ENCODE measurements at regions not wholly inside any gene's neighbourhood (a gene's known extent, or its start where the extent isn't known, plus 50 kb on each side); places are given as distances from the start of the nearest gene placed in this dataset.

DNA sequence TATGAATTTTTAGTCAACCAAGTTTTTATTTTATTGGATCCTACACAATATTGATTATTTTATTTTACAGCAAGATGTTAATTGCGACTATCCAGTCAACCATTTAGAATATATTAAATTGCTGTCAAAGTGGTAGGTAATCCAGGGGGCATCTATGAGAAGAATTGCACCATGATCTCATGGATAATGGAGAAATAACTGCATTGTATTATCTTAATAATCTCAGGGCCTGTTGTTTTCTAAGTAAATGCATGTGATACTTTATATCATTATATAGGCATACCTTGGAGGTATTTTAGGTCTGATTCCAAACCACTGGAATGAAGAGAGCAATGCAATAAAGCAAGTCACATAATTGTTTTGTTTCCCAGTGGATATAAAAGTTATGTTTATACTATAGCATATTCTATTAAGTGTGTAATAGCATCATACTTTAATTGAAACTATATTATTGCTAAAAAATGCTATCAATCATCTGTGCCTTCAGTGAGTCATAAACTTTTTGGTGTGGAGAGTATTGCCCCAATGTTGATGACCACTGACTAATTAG lies 595.4 kb upstream of the CHORDC1 start:
- no peak overlapping the region for H3K9ac ChIP-seq
- H3K4me3 ChIP-seq (ENCODE audit: low read depth in 2 of 2, low read length in 1 of 2), result no peak overlapping the region
- H3K27ac ChIP-seq (ENCODE audit: low read depth in 2 of 2, low read length in 1 of 2), result no peak overlapping the region
- no peaks in the 10 kb centered on the region for H3F3A ChIP-seq (replicated peaks; ENCODE audit: insufficient read depth)
- ChIA-PET CTCF (interaction anchor here (0.7 kb wide), 1 partner anchor 11 kb away, joined by 3 read pairs; no protein-coding TSS in a partner anchor), POLR2A (no interaction called here)
- no peak for DNase-seq
- TF ChIP-seq, protein P1, sequence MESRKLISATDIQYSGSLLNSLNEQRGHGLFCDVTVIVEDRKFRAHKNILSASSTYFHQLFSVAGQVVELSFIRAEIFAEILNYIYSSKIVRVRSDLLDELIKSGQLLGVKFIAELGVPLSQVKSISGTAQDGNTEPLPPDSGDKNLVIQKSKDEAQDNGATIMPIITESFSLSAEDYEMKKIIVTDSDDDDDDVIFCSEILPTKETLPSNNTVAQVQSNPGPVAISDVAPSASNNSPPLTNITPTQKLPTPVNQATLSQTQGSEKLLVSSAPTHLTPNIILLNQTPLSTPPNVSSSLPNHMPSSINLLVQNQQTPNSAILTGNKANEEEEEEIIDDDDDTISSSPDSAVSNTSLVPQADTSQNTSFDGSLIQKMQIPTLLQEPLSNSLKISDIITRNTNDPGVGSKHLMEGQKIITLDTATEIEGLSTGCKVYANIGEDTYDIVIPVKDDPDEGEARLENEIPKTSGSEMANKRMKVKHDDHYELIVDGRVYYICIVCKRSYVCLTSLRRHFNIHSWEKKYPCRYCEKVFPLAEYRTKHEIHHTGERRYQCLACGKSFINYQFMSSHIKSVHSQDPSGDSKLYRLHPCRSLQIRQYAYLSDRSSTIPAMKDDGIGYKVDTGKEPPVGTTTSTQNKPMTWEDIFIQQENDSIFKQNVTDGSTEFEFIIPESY (IDR thresholded peaks at IDR 0.05; ENCODE audit: borderline replicate concordance, low read depth), result no peak
- TF ChIP-seq TEAD4 (IDR thresholded peaks at IDR 0.05; ENCODE audit: borderline replicate concordance, insufficient read depth), result no peak
- no peak for TF ChIP-seq FOXM1 (IDR thresholded peaks at IDR 0.05; ENCODE audit: low read depth)
- TF ChIP-seq, protein P2, sequence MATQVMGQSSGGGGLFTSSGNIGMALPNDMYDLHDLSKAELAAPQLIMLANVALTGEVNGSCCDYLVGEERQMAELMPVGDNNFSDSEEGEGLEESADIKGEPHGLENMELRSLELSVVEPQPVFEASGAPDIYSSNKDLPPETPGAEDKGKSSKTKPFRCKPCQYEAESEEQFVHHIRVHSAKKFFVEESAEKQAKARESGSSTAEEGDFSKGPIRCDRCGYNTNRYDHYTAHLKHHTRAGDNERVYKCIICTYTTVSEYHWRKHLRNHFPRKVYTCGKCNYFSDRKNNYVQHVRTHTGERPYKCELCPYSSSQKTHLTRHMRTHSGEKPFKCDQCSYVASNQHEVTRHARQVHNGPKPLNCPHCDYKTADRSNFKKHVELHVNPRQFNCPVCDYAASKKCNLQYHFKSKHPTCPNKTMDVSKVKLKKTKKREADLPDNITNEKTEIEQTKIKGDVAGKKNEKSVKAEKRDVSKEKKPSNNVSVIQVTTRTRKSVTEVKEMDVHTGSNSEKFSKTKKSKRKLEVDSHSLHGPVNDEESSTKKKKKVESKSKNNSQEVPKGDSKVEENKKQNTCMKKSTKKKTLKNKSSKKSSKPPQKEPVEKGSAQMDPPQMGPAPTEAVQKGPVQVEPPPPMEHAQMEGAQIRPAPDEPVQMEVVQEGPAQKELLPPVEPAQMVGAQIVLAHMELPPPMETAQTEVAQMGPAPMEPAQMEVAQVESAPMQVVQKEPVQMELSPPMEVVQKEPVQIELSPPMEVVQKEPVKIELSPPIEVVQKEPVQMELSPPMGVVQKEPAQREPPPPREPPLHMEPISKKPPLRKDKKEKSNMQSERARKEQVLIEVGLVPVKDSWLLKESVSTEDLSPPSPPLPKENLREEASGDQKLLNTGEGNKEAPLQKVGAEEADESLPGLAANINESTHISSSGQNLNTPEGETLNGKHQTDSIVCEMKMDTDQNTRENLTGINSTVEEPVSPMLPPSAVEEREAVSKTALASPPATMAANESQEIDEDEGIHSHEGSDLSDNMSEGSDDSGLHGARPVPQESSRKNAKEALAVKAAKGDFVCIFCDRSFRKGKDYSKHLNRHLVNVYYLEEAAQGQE (IDR thresholded peaks at IDR 0.05; ENCODE audit: low read depth, low read length), result no peak
- no peak for TF ChIP-seq PBX3 (IDR thresholded peaks at IDR 0.05)
- no peak for TF ChIP-seq POLR2AphosphoS5 (IDR thresholded peaks at IDR 0.05; ENCODE audit: low read depth, low read length)
- no peak for TF ChIP-seq YY1 (IDR thresholded peaks at IDR 0.05; ENCODE audit: low read depth)
- no peak for TF ChIP-seq EP300 (IDR thresholded peaks at IDR 0.05; ENCODE audit: borderline replicate concordance in 1 of 2, low read depth in 1 of 2, low read length in 1 of 2)
- no peak for TF ChIP-seq RXRA (IDR thresholded peaks at IDR 0.05; ENCODE audit: borderline replicate concordance, low read depth)
- no peak for TF ChIP-seq JUND (IDR thresholded peaks at IDR 0.05)
- no peak for TF ChIP-seq ELF1 (IDR thresholded peaks at IDR 0.05)
- TF ChIP-seq USF1 (IDR thresholded peaks at IDR 0.05; ENCODE audit: borderline replicate concordance, low read depth), result no peak
- TF ChIP-seq CHD2 (IDR thresholded peaks at IDR 0.05; ENCODE audit: low read length, partially characterized antibody), result no peak
- TF ChIP-seq TAF1 (IDR thresholded peaks at IDR 0.05; ENCODE audit: borderline replicate concordance, low read depth, low read length), result no peak
- H3K4me1 ChIP-seq (ENCODE audit: control insufficient read depth in 1 of 2, insufficient read depth in 2 of 2, low read depth in 1 of 2, low read length in 1 of 2), result no peaks in the 10 kb centered on the region
- no peaks in the 10 kb centered on the region for H4K20me1 ChIP-seq (ENCODE audit: insufficient read depth)
- H3K9me3 ChIP-seq, result no peaks in the 10 kb centered on the region
- H3K27me3 ChIP-seq (ENCODE audit: insufficient read depth), result no peaks in the 10 kb centered on the region
- no peak overlapping the region for H3K4me2 ChIP-seq
- H3K9me2 ChIP-seq, result no peaks in the 10 kb centered on the region; the same call in 1 of the 2 replicates
- H2AFZ ChIP-seq (ENCODE audit: low read depth), result no peak overlapping the region
- WGBS (ENCODE audit: low lambda C conversion rate), result 21% methylated on average over 1 of the region's 1 CpG
- no peaks in the 10 kb centered on the region for H3K36me3 ChIP-seq (replicated peaks in 1 of 2; ENCODE audit: control insufficient read depth in 1 of 2, insufficient read depth in 2 of 2, low read length in 1 of 2)
- H3K79me2 ChIP-seq (ENCODE audit: insufficient read depth), result no peaks in the 10 kb centered on the region

Data from SK-N-SH (cell line).